HCT116 (cell line): ENCODE measurements at regions not wholly inside any gene's neighbourhood (a gene's known extent, or its start where the extent isn't known, plus 50 kb on each side); places are given as distances from the start of the nearest gene placed in this dataset.
A peak's percentile ranks its signal among the peaks of the same experiment; 100 is the strongest.

Experiments
- ATAC-seq: fragments of 200-7000 bp; cut with Tn5 transposase; 2 replicates; pipeline ENCODE4 v1.9.1; 2020; ENCODE audit warnings: mild to moderate bottlenecking, moderate library complexity
- BruUV-seq: library from RNA; stranded (reverse); fragments of 400-500 nt; replicated peaks from 2 replicates; lab custom pipeline; 2021; lab: Mats Ljungman, UMichigan
- CTCF ChIA-PET: fragments of 300-600 bp; sonication (Branson Sonifier 250); formaldehyde crosslinking; loops from one replicate; lab custom pipeline; 2021; ENCODE audit warnings: antibody characterized with exemption; lab: Charles Lee
- POLR2A ChIA-PET: fragments of 300-600, 350-600 bp; sonication (Branson Sonifier 250); formaldehyde crosslinking; loops from one replicate; lab custom pipeline; 2021; ENCODE audit warnings: antibody characterized with exemption; lab: Charles Lee
- RAD21 ChIA-PET, 2 experiments: fragments of 300-600 bp; sonication (Branson Sonifier 250); formaldehyde crosslinking; loops; one replicate each; lab custom pipeline; 2023; ENCODE audit warnings: low total read pairs in 2 of 2; ENCODE audit not compliant: uncharacterized antibody in 2 of 2, unreplicated experiment in 2 of 2, low non-redundant PET in 1 of 2; lab: Charles Lee
- DNase-seq: peaks from one replicate; pipeline ENCODE4 v3.0.0-alpha.2; 2010; ENCODE audit warnings: low read depth, low spot score
- H2AFZ ChIP-seq: fragments of 200-600 bp; shearing (Covaris generic), sonication (generic); 2 replicates; pipeline ENCODE4 v1.6.1; 2017; ENCODE audit warnings: low read depth, mixed run types, mixed read lengths, antibody characterized with exemption, low read length; ENCODE audit not compliant: poor library complexity, severe bottlenecking
- H3K27ac ChIP-seq: 2 replicates; pipeline ENCODE4 v1.5.1; 2012; ENCODE audit warnings: low read depth, low read length
- H3K27me3 ChIP-seq: fragments of 200-600 bp; sonication (generic); 2 replicates; pipeline ENCODE4 v1.6.1; 2016; ENCODE audit warnings: mixed run types, low read length, mixed read lengths; ENCODE audit not compliant: insufficient read depth
- H3K36me3 ChIP-seq, 2 experiments: fragments of 200-500 bp in 1 of 2; fragments of 200-600 bp in 1 of 2; sonication (Bioruptor generic) in 1 of 2; sonication (generic) in 1 of 2; 2 replicates each; pipeline versions ENCODE4 v1.5.1 to v1.6.1; 2014 to 2016; ENCODE audit warnings: low read length in 2 of 2, inconsistent platforms in 1 of 2, mixed read lengths in 1 of 2, mixed run types in 1 of 2; ENCODE audit not compliant: insufficient read depth in 2 of 2, control insufficient read depth in 1 of 2
- H3K4me1 ChIP-seq, 2 experiments: fragments of 200-600 bp in 1 of 2; sonication (generic) in 1 of 2; 2 replicates each; pipeline versions ENCODE4 v1.5.1 to v1.6.1; 2012 to 2017; ENCODE audit warnings: low read length in 2 of 2, inconsistent platforms in 1 of 2, mild to moderate bottlenecking in 1 of 2, mixed read lengths in 1 of 2, mixed run types in 1 of 2, moderate library complexity in 1 of 2; ENCODE audit not compliant: insufficient read depth in 2 of 2, control insufficient read depth in 1 of 2
- H3K4me2 ChIP-seq: fragments of 200-600 bp; sonication (generic); 2 replicates; pipeline ENCODE4 v1.6.1; 2017; ENCODE audit warnings: mixed run types, low read length, mixed read lengths
- H3K4me3 ChIP-seq, 2 experiments: fragments of 200-600 bp in 1 of 2; sonication (generic) in 1 of 2; replicated peaks in 1 of 2; 2 replicates each; pipeline ENCODE4 v1.5.1; 2011 to 2016; ENCODE audit warnings: low read length in 2 of 2, control low read depth in 1 of 2, low read depth in 1 of 2, mild to moderate bottlenecking in 1 of 2, mixed read lengths in 1 of 2, mixed run types in 1 of 2
- H3K79me2 ChIP-seq: fragments of 200-600 bp; sonication (generic); 2 replicates; pipeline ENCODE4 v1.6.1; 2017; ENCODE audit warnings: mild to moderate bottlenecking, mixed run types, low read length, moderate library complexity, mixed read lengths; ENCODE audit not compliant: insufficient read depth
- H3K9ac ChIP-seq: fragments of 200-600 bp; sonication (generic); 2 replicates; pipeline ENCODE4 v1.6.1; 2016; ENCODE audit warnings: low read length, mixed read lengths
- H3K9me2 ChIP-seq: fragments of 200-600 bp; sonication (generic), shearing (Covaris generic); 2 replicates; pipeline ENCODE4 v1.6.1; 2017; ENCODE audit warnings: mixed run types, mild to moderate bottlenecking, moderate library complexity; ENCODE audit not compliant: insufficient read depth
- H3K9me3 ChIP-seq, 2 experiments: fragments of 200-500 bp in 1 of 2; fragments of 200-600 bp in 1 of 2; sonication (Bioruptor generic) in 1 of 2; sonication (generic) in 1 of 2; 2 replicates each; pipeline ENCODE4 v1.6.1; 2014 to 2017; ENCODE audit warnings: low read length in 2 of 2, mixed read lengths in 2 of 2, inconsistent platforms in 1 of 2, low read depth in 1 of 2, mild to moderate bottlenecking in 1 of 2, mixed run types in 1 of 2, moderate library complexity in 1 of 2; ENCODE audit not compliant: control insufficient read depth in 1 of 2, insufficient read depth in 1 of 2
- H4K20me1 ChIP-seq: fragments of 200-600 bp; sonication (generic), shearing (Covaris generic); 2 replicates; pipeline ENCODE4 v1.6.1; 2017; ENCODE audit warnings: mixed run types, mild to moderate bottlenecking, moderate library complexity; ENCODE audit not compliant: insufficient read depth
- POLR2A ChIP-seq: IDR thresholded peaks from 2 replicates; pipeline ENCODE4 v1.7.0; 2011; ENCODE audit warnings: borderline replicate concordance; ENCODE audit not compliant: insufficient read depth, insufficient read length; ENCODE audit errors: extremely low read depth
- RAD21 ChIP-seq: IDR thresholded peaks from 2 replicates; pipeline ENCODE4 v1.6.1; 2012; ENCODE audit warnings: low read depth, mild to moderate bottlenecking
- TCF7L2 ChIP-seq: IDR thresholded peaks from 2 replicates; pipeline ENCODE4 v1.7.0; 2011; ENCODE audit warnings: borderline replicate concordance, inconsistent platforms; ENCODE audit not compliant: insufficient read depth, insufficient read length; ENCODE audit errors: extremely low read depth
- intact Hi-C: fragments of 100-400 bp; cut with micrococcal nuclease; formaldehyde crosslinking; loops from 2 replicates; pipeline ENCODE4 v1.10.0; 2022

- RAD21 ChIA-PET: no interaction called here
- no peak for DNase-seq
- peak; percentile 90 for ATAC-seq
- no peaks in the 10 kb centered on the region for H3K27me3 ChIP-seq
- no peaks in the 10 kb centered on the region for H3K9me2 ChIP-seq
- BruUV-seq: no TSS peak
- H3K79me2 ChIP-seq: no peaks in the 10 kb centered on the region
- CTCF ChIA-PET: no interaction called here
- H3K36me3 ChIP-seq: no peaks in the 10 kb centered on the region
- 0 out of 2 replicates have a peak overlapping the region, but pooled peaks have one; percentile 13 for H3K4me2 ChIP-seq
- no peaks in the 10 kb centered on the region for H4K20me1 ChIP-seq
- H2AFZ ChIP-seq: peak overlapping the region; percentile 86
- no peak for TF ChIP-seq POLR2A
- peak; percentile 22; the same call in 1 of the 2 replicates for TF ChIP-seq RAD21
- intact Hi-C loops: no loop called here
- H3K9me3 ChIP-seq: no peaks in the 10 kb centered on the region
- no peak overlapping the region for H3K9ac ChIP-seq
- no peak overlapping the region for H3K27ac ChIP-seq
- peaks cover 0 to 7% of the 10 kb centered on the region in 2 experiments; a peak in 1 of 4 replicates for H3K4me1 ChIP-seq
- H3K4me3 ChIP-seq: no peak overlapping the region
- POLR2A ChIA-PET: no interaction called here
These were observed 281.7 kb upstream of the AMIGO2 start for GRCh38 chr12:47361389-47362021.

- no peak overlapping the region for H3K27ac ChIP-seq
- H3K79me2 ChIP-seq: no peaks in the 10 kb centered on the region
- no peak for TF ChIP-seq TCF7L2
- TF ChIP-seq, all 23 proteins: peak for 0
- intact Hi-C loops: no loop called here
- H3K4me1 ChIP-seq: peaks cover 0 to 7% of the 10 kb centered on the region in 2 experiments; a peak in 1 of 4 replicates
- H3K9me3 ChIP-seq: no peaks in the 10 kb centered on the region
- BruUV-seq: no TSS peak
- H2AFZ ChIP-seq: peak overlapping the region; percentile 86
- H3K4me3 ChIP-seq: no peak overlapping the region
- H3K4me2 ChIP-seq: 0 out of 2 replicates have a peak overlapping the region, but pooled peaks have one; percentile 13
- DNase-seq (no peak), ATAC-seq (peak; percentile 14; the same call in 1 of the 2 replicates)
- H3K27me3 ChIP-seq: no peaks in the 10 kb centered on the region
- CTCF ChIA-PET: no interaction called here
- RAD21 ChIA-PET: no interaction called here
- H3K36me3 ChIP-seq: no peaks in the 10 kb centered on the region
- POLR2A ChIA-PET: no interaction called here
- H3K9me2 ChIP-seq: no peaks in the 10 kb centered on the region
- no peaks in the 10 kb centered on the region for H4K20me1 ChIP-seq
- H3K9ac ChIP-seq: no peak overlapping the region
These were observed 281.1 kb upstream of the AMIGO2 start for GRCh38 chr12:47360771-47361388.
